HG03378 (cell line): ENCODE measurements at regions not wholly inside any gene's neighbourhood (a gene's known extent, or its start where the extent isn't known, plus 50 kb on each side); places are given as distances from the start of the nearest gene placed in this dataset.
"Not testable (repeated sequence)": the region's sequence is repeated elsewhere in the genome, so short reads cannot be mapped to it uniquely, and the experiment has no call there.

Experiments used
- ATAC-seq: cut with Tn5 transposase; IDR thresholded peaks from one replicate; pipeline ENCODE4 v1.9.1; 2021; ENCODE audit warnings: mild to moderate bottlenecking, moderate library complexity; ENCODE audit not compliant: unreplicated experiment

DNA sequence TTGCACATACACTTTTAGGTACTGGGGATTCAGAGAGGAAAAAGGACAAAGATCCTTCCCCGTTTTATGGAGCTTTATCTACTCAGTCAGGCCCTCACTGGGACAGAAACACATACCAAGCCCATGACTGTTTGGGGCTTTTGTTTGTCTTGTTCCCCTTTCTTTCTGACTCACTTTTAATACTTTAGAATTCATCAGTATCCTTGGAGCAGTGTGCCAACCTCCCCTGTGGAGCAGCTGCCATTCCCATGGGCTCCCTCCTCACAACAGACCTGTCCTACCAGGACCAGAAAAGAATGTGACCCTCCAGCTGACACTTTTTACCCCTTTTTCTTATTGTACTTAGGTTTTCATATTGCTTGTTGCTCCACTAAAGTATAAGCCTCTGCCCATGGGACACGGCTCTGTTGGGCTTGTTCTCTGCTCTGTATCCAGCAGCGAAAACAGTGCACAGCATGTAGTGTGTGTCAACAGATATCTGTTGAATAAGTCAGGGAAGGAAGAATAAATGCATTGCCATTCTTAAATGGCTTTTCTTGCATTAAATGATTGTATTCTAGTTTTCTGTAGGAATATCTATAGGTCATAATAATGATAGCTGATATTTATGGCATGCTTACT lies 431.1 kb downstream of the EFNB2 start:
- no peak for ATAC-seq

DNA sequence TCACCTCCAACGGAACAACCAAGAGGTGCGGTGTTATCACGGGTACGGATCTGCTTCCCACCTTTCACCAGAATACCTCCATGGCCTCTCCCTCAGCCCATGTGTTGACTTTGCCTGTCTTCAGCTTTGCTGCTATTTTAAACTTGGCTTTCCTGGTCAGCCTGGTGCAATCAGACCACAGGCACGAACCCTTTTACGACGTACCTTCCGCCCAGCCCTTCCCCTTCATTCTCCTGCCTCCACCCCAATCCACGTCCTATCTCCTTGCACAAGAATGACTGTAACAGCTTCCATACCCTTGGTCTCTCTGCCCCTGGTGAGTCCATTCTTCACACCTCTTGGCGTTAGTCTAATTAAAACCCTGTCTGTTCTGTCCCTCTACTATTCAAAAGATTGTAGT lies 431.7 kb downstream of the EFNB2 start:
- ATAC-seq = no peak

DNA sequence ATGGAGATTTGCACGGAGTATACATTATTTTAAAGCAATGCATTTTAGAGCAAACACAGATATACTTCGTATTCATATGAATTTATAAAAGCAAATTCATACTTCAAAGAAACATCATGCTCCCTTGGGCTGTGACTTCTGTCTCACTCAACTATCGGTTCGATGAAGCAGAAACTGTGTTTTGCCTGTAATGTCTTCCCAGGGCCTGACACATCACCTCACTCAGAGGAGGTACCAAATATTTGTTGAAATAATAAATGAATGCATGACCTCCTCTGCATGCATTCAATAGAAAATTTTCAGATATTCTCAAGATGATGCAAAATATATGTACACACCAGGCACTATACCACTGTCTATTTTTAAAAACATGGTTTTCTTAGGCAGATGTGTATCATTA lies 432.7 kb downstream of the EFNB2 start:
- no peak for ATAC-seq

DNA sequence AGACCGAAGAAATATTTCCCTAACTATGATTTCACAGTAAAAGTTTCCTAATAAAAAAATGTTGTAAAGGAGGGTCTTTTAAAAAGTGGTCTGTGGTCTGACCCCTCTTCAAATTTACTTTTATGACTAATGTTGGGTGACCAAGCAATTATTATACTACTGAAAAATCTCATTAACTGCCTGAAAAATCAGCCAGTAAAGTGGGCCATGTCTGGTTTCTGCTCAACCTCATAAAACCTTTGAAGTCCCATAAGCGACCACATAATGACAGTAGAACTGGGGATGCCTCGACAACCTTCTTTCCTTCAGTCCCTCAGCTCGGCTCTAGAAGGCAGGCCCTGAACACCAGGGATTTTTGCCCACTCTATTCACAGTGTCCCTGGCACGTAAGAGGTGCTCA lies 434.3 kb downstream of the EFNB2 start:
- ATAC-seq = no peak

DNA sequence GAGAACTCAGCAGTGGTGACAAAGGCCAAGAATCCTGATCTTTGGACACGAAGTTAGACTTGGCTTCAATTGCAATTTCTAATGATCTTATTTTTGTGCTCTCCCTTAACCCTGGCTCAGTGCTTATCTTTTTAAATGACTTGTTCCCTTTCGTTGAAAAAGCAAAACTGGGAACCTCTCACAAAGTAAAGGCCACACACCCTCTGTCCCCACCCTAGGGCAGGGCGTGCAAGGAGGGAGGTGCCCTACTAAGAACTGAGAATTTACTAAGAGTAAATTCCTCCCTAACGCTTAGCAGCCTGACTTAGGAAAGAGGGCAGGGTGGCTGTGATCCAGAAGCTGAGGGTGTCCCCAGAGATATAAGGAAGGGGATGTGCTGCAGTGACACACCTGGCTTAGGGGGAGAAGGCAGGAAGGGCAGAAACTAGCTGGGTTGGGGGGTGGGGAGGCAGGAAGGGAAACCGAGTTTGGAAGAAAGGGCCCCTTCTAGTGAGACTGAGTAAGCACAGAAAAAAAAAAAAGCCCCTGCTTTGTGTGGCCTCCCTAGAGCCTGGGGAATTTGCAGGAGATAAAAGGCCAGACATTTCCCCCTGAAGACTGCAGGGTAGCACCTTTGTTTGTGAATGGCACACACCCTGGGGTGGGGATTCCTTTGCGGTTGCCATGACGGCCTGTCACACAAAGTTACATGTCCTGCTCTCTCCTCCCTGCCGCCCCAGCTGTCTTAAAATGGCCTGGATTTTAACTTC lies 435.1 kb downstream of the EFNB2 start:
- ATAC-seq = peak; percentile 60

DNA sequence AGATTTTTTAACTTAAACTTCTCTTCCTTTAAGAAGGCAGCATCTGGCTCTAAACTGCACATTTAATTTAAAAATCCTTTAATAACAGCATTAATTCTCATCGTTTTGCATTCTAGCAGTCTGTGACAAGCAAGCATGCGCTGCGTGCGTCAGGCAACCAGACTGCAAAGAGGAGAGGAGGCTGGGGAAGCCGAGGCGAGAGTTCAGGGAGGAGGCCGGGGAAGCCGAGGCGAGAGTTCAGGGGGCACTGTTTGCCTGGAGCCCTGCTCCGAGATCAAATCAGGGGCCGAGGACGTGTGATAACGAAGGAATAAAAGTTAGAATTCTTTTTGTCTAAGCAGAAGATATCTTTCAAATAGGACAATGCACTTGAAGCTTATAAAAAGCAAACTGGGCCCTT lies 435.7 kb downstream of the EFNB2 start:
- no peak for ATAC-seq

DNA sequence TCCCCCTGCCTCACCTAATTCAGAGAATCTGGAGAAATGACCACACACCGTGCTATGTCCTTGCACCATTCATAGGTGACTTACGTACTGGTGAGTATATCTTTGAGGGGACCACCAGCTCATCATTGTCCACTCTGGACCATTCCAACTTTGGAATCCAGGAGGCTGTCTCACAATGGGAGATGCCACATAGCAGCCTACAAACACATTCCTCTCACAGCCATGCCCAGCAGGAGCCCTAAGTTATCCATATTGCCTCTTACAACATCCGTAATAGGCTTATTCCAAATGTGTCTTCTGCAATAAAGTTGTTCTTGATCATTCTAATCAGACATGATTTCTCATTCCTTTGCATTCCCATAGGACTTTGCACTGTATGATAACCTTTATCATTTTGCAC lies 436.7 kb downstream of the EFNB2 start:
- no peak for ATAC-seq

DNA sequence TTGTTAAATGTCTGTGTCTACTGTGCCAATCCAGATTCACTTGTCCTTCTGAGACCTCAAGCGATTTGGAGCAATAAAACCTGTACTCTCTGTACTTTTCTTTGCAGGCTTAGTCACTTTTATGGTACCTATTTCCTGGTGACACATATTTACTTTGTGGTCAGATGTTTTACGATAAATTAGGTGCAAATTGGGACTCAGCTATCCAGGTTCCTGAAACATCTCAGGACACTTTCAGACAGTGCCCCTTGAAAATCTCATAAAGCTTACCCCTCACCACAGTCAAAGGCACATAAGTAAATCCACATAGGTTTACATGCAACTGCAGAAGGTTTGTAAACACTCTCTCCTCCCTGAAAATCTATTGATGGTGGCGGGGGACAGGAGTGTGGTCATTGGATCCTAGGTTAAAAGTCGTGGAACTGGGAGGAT lies 438.8 kb downstream of the EFNB2 start:
- no peak for ATAC-seq

DNA sequence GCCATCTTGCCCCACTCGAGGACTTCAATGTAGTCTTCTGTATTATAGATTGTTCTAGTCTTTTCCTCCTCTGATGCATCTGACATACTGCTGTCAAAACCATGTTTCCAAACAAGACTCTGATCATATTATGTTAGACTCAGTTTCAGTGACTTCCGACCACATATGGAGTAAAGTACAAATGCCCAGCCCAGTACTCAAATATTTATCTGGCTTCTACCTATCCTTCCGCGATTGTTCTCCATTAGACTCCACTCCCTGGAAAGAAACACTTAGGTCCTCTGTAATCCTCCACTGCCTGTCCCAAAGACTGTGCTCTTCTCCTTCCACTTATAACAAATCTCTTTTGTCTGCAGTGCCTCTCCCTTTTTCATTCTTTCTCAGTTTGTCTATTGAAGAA lies 439.5 kb downstream of the EFNB2 start:
- no peak for ATAC-seq

DNA sequence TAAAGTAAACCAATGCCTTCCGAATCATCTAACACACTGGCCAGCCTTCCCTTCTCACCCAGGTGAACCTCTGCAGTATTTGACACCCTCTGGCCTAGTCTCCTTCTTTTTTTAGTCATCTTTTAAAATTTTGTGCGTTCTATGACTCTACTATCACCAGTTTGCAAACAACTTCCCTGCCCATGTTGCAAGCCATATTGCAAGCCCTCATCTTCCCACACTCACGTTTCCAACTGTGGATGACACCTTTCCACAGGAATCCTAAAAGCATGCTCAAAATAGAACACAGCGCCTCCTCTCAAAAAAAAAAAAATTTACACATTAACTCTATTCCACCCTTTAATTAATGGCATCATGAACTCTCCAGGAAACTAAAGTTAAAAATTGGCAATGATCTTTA lies 440.1 kb downstream of the EFNB2 start:
- ATAC-seq = no peak

DNA sequence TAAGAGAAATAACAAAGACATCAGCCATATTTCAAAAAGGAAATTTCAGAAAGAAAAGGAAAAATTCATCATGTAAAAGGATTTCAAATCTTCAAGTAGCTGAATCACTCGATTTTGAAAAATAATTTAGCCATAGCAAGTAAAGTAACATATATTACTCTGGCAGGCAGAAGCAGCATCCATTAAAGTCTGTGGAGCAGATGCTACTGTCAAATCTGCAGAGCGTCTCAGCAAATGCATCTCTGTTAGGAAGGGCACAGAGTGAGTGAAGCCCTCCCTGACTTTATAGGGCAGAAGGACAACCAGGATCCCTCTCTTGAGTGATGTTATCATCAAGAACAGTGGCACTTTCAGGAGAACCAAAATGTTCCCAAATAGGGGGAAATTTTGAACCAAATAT lies 445.5 kb downstream of the EFNB2 start:
- no peak for ATAC-seq

DNA sequence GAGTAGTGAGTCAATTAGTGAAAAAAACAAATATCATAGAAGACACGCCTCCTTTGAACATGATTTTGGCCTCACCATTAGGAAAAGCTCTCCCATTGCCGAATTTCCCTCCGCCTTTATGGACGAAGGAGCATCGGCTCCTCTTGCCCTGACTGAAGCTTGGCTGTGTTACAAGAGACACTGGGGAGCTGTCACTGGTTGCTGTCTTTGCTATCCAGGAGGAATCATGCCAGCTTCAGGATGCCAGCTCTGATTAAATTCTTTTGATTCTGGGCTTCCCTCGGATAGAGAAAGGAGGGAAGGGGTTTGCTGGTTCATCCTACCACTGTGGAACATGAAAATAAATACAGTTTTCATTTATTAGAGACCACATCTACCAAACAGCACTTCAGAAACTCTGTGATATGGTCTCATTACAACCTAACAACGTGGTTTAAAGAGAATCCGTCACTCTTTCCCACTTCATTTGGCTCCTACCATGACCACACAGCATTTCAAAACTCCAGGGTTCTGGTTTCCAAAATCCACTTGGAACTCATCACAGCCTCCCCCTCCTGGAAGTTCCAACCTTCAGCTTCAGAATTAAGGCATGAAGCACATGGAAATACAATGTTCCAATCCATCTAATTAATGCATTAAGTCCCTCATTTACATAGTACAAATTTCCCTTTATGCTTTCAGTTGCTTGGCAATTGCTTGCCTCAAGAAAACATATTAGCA lies 446.0 kb downstream of the EFNB2 start:
- ATAC-seq = no peak

DNA sequence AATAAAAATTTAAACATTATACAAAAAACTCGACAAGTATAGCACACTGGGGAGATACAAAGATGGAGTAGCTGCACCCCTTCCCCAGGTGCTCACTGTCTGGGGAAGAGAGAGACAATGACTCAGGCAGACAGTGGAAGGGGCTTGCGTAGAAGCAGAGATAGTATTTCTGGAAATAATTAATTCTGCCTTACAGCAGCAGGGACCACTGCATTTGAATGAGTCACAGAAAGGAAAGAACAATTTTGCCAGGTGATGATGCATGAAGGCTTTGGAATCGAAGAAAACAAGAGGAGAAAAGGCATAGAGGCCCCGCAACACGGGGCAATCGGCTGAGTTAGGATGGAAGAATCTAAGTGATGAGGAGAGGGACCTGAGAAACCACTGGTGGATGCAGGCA lies 447.4 kb downstream of the EFNB2 start:
- ATAC-seq = no peak

DNA sequence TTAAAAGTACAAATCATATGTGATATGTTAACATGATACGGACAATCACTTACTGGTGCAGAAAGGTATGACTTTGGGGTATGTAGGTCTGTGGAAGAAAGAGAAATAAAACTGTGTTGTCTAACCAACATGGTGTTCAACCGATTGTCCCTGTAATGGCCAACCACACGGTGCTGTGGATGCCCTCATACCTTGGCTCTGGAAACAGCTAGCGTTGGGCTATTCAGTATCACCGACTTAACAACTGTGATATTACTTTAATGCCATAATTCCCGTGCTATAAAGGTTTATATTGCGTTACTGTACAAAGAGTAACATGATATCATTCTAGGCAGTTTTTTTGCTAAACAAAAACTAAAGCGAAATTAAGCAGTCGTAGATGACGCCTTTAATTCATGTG lies 448.3 kb downstream of the EFNB2 start:
- ATAC-seq = no peak

DNA sequence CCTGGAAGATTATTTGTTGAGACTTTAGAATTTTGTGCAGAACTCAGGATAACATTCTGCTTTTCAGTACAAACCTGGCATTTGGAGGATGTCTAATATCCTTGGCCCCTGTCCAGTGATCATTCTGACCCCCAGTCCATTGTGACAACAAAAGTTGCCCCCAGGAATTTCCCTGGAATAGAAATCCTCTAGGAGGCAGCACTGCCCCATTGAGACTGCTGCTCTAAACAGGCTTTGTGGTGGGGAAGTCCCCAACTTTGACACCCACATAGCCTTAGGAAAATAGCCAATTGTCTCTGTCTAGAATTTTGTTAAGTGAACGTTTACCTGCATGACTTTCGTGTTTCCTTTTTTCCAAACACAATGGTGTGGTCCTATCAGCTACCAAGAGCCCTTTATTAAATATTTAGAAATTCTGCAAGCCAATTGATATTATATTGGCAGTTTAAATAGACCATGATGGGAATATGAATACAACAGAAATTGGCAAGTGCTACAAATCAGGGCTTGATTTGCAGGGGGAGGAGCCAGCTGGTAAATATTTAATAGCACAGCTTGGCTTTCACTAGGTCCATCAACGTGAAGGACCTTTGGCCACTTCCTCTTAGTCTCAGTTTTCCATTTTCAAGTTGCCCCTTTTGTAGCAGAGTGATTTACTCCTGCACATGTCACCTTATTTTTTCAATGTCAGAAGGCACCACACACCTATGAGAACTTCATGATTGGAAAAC lies 451.7 kb downstream of the EFNB2 start:
- ATAC-seq = peak; percentile 70

DNA sequence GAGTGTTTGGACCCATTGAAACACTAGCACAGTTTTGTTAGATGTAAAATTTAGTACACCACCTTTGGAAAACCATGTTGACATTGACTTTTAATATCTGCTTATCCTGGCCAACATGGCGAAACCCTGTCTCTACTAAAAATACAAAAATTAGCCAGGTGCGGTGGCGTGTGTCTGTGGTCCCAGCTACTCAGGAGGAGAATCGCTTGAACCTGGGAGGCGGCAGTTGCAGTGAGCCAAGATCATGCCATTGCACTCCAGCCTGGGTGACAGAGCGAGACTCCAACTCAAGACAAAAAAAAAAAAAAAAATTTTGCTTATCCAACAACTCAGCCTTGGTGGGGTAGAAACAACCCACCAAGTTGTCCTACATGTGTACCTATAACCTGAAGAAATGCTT lies 454.2 kb downstream of the EFNB2 start:
- ATAC-seq = not testable (repeated sequence)

DNA sequence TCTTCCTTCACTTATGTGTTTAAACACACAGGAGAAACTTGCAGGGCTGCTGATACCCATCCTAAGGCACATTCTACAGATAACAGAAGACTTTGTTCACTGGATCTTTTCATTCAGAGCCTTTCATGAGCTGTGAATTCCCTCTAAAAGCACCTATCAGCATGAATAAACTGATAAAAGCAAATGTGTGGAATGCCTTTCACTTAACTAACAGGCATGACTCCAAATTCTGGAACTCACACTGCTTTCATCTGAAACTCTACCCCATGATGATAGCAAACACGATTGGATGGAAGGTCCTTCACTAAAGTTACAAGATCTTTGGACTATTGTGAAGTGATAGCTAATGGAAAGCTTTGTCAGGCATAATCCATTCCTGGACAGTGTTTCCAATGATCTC lies 457.3 kb downstream of the EFNB2 start:
- ATAC-seq = no peak

DNA sequence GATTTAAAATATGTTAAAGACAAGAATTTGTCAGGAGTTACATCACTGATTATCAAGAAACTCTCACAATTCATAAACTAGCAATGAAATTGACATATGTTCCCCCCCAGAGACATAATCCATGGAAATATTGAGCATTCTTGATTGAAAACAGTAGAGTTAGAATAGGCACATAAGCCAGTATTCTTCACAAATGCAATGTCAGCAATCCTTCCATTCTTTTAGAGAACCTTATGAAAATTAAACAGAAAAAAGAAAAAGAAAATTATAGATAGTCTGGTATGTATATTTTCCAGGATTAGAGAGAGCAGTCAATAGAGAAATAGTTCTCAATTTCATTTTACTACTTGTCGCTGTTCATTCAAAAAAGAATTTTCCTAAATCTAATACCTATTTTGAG lies 458.4 kb downstream of the EFNB2 start:
- no peak for ATAC-seq

DNA sequence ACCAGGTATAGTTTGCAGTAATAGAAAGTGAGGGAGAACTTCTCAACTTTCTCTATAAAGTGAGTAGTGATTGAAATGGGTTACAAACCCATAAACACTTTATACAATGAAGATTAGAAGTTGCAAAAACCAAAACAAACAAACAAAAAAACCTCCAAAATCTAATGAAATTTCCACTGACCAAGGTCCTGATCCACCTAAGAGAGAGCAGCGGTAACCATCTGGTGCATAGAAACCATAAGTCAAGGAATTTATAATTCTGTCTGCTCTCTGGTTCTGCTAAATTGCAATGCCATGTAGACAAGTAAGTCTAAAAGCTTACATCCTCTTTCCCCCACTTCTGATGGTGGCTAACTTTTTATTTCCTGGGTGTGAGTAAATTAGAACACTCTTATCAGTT lies 463.4 kb downstream of the EFNB2 start:
- ATAC-seq = no peak

DNA sequence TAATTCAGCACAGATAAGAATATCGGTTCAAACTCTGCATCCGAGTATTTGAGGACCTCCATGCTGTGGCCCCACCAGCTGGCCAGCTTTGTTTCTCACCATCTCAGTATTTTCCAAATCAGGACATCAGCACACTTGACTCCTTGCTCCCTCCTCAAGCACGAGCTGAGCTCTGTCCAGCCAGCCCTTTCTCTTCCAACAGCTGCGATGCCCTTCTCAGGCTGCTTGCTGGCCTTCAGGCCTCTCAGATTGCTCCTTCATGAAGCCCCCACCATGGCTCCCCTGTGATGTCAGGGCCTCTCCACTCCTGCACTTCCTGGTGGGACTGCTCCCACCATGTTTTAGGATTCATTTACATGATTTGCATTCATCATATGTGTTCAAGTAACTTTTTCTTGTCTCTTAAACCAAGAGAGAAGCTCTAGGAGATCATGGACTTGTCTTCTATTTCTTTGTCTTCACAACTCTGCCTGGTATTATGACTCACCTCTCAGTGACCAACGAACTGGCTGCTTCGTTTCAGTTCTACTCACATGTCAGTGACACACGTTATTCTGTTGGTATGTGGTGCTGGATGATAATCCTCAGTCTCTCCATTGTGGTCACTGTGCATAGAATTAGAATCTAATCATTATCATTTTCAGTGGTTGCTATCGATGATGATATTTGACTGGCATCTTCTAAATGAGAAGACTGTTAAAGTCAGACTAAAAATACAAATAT lies 471.7 kb downstream of the EFNB2 start:
- no peak for ATAC-seq

DNA sequence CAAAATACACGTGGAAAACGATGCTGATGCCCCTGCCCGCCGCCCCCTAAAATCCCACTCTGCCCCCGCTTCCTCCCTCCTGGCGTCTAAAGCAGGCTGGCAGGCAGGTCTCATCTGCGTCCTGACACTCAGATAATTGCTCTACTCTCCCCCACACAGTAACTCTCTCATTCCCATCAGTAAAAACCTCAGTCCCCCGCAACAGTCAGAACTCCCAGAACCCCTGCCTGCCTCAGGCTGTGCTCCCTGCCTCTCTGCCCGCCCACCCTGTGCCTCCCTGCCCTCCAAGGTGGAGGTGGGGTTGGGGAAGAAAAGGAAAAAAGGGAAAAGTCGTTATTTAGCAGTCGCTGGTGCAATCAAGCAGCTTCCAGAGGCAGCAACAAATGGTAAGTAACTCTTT lies 473.7 kb downstream of the EFNB2 start:
- no peak for ATAC-seq
